Activated naive CD8-positive, alpha-beta T cell treated with anti-CD3 and anti-CD28 coated beads, Interleukin-2, amount 50 U/mL, for 16 hours (primary cell): ENCODE measurements at regions not wholly inside any gene's neighbourhood (a gene's known extent, or its start where the extent isn't known, plus 50 kb on each side); places are given as distances from the start of the nearest gene placed in this dataset.

Experiments
- DNase-seq: peaks from one replicate; pipeline ENCODE4 v3.0.0-alpha.2; 2020; ENCODE audit warnings: low read depth, low spot score

DNA sequence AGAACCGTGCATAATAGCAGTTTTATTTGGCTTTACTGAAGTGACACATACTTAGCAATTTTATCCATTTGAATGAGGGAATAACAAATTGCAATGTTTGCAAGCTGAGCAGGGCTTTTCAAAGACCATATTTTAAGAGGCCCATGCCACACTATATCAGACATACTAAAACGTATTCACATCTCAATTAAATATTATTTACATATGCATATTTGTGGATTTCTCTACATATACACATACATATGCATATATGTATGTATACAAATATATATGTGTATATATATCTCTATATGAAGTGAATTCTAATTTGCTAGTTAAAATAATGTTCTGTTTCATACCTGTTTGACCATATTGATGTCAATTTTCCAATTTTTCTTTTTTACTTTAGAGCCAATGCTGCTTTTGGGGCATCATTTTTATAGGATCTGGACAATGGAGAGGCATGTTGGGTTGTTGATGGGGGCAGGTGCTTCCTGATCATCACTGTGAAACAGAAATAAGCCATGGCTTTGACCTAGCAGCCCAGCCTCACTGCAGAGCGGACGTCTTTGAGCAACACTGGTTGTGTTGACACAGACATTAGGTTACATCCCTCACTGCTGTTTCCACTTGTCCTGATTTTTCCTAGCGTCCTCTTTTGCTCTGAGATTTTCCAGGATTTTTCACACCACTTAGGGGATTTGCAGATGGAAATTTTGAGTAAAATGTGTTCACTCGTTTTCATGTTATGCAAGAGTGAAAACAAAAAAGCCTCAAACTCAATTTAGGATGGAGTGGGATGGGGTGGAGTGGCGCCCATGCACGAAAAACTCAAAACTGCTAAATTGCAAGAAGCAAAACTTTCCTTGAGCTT lies 56.9 kb downstream of the RDH14 start:
- no peak for DNase-seq

DNA sequence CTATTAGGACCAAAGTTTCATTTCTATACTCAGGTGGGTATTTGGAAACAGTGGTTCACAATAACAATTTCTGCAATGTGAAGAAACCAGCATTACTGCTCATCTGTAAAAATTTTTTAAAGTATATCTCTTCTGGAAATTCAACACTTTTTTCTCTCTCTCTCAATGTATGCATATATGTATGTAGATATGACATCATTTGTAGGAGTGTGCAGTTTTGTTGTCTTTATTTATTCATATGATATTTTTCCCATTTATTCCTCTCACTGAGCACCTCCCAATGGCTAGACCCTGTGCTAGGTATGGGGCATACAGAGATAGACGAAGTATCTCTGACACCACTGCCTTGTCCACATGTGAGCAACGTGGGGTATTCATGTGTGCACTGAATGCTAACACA lies 58.3 kb downstream of the RDH14 start:
- no peak for DNase-seq

- DNase-seq: no peak
Measured at GRCh38 chr2:18501729-18502128, 58.7 kb downstream of the RDH14 start.

- DNase-seq: no peak
Measured at GRCh38 chr2:18501156-18501555, 59.3 kb downstream of the RDH14 start.

DNA sequence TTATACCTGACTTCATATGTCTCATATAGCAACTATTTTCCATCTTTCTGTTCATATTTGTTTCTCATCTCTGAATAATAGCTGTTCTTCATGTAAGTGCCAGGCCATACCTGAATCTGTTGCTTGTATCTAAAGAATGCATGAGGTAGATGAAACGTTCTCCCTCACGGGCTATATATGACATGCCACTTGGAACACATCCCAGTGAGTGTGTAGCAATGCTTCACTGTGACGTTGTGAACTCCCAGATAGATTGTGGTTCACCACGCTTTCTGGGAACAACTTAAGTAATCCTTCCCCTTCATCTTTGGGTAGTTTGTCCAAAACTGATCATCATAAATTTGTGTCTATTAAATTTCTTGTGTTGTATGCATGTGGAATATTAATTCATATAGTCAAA lies 60.1 kb downstream of the RDH14 start:
- no peak for DNase-seq

DNA sequence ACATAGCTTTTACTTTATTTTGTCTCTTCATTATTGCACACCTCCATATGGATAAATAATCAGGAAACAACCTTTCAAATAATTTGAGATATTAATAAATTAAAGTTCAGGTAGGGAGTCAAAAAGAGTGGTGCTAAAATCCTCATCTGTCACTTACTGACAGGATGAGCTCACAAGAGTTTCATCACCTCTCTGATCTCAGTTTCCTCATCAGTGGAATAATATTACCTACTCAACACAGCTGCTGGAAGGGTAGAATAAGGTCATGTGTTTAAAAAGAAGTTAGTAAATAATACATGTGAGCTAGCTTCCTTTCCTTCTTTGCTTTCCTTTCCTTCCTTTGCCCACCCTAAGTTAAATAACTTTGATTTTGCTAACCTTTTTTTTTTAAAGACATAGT lies 61.9 kb downstream of the RDH14 start:
- DNase-seq: no peak

- no peak for DNase-seq
Measured at GRCh38 chr2:18496516-18496915, 63.9 kb downstream of the RDH14 start.

DNA sequence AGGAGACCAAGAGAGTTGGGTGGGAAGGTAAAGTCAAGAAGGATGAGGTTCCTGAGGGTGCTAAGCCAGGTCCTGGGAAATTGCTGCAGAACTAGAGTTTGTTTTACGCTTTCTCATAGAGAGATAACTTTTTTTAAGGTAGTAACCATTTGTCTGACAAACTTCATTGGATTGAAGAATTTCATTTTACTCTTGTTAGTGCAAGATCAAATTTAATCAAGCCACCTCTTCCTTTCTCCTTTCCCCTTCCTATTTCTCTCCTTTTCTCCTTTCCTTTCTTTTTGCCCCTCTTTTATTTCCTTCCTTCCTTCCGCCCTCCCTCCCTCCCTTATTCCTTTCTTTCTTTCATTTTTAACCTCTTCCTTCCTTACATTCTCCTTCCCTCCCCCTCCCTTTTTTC lies 65.4 kb downstream of the RDH14 start:
- DNase-seq: no peak

DNA sequence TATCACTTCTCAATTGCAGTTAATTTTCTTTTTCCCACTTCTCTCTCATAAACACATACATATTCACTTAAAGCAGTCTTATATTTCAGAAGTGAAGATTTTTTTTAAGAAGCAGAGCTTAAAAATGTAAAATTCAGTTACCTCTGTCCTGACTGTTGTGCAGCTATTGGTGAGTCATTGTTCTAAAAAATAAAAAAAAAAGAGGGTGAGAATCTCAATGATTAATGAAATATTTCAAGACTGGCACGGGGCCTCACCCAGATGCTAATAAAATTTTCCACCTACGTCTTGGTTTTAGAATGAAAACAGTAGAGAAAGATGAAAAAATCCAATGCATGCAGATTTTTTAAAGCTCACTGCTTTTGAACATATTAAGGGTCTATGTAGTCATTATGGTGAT lies 67.7 kb downstream of the RDH14 start:
- no peak for DNase-seq

GRCh38 chr2:18491577-18491976 lies 68.9 kb downstream of the RDH14 start:
- no peak for DNase-seq

- DNase-seq: no peak
Measured at GRCh38 chr2:18490901-18491300, 69.6 kb downstream of the RDH14 start.

DNA sequence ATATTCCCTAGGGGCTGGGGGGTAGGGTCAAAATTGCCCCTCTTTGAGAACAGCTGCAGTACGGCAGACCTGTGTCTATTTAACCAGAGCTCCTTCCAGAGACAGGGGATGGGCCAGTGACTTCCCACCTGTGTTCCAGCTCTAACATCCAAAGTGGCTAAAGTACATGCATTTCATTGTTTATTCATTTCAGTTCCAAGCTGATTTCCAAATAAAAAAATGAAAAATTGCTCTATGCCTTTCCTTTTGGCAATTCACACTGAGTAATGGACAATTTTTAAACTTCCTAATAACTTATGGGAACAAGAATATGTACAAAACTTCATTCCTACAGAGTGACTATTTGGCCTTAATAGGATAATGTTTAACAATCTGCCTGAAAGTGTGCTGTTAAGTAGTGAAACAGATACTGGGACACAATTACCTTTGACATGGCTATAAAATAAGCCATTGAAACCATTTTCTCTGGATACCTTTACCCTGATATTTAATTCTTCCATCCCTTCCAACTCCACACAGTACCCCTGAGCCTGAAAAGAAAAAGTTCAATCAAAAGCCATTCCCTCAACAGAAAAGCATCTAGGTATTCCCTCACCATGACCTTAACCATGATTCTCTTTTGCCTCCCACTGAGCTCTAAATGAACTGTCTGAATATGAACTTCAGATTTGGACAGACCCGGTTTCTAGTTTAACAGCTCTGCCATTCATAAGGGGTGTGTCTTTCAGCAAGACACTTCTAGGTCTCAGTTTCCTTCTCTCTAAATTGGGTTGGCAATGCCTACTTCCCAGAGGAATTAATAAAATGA lies 73.1 kb downstream of the RDH14 start:
- no peak for DNase-seq

DNA sequence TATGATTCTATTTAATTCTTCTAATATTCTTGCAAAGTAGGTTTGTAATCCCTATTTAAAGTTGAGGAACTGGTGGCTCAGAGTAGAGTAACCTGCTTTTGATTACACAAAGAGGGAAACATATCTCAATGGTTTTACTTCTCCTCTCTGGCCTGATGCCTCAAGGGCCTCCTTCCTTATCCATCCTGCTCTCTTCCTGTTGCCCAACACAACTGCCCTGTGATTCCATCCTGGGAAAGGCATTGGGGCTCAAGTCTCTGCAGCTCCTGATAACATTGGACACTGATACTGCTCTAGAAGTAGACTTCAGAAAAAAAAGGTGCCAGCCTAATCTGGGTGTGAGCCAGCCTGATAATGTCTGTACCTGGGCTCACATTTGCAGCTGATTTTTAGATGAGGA lies 75.8 kb downstream of the RDH14 start:
- DNase-seq: no peak

GRCh38 chr2:18483896-18484295 lies 76.6 kb downstream of the RDH14 start:
- no peak for DNase-seq

DNA sequence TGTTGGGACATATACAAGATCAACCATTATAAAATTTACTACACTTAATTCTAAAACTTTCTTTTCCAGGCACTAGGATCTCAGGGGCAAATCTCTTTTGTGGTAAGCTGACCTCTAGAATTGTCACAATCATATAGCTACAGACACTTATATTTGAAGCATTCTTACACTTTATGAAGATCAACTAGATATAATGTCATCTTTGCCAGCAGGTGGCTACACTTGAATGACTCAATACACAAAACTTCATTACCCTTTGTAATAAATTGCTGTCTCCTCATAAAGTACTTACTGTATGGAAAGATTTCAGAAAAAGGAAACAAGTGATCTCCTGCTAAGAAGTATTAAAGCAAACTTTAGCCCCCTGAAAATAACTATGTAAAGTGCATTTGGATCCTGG lies 77.8 kb downstream of the RDH14 start:
- no peak for DNase-seq

- no peak for DNase-seq
Measured at GRCh38 chr2:18479947-18480369, 80.5 kb downstream of the RDH14 start.

DNA sequence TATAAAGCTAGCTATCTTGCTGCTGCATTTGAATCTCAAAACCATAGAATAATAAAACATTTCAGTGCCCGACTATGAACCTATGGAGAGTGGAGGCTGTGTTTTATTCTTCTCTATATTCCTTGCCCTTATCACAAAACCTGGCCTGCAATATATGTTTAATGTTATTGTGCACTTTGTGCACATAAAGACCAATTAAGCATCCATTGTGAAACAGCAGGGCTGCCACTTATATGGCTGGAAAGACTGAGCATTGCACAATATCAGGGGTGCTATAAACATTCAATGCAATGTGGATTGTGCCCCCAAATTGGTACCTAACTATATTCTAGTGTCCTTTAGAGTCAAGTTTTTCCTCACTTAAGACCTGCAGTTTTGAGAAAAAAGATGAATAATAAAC lies 83.2 kb downstream of the RDH14 start:
- no peak for DNase-seq

DNA sequence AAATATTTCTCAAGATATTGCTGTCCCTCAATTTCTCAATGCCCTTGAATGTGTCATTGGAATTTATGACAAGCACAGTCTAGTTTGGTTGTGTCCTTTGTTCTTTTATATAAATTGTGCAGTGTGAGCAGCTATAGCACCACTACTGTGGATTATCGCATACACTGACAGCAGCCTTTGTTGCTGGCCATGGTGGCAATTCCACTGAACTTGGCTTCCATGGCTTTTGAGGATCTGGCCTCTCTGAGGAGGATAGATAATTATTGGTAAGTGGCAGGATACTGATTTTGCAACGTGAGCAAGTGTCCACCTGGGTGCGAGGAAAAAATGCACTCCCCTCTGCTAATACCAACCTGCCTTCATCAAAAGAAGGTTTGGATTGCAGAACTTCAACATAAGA lies 84.0 kb downstream of the RDH14 start:
- no peak for DNase-seq

DNA sequence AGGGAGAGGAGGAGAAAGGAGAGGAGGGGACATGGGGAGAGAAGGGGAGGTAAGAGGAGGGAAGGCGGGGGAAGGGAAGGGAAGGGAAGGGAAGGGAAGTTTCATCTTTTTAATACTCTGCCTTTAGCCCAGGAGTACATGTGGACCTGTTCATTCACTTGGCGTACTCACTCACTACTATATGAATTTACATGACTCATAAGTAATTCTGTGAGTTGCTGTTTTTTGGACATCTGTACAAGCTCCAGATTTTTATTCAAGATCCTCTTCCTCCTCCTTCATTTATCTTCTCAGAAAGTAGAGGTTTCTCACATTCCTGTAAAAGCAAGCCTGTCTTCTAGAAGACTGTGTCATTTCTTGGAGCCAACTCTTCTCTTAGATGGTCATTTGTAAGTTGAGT lies 84.6 kb downstream of the RDH14 start:
- DNase-seq: no peak

GRCh38 chr2:18474700-18475099 lies 85.8 kb downstream of the RDH14 start:
- no peak for DNase-seq

DNA sequence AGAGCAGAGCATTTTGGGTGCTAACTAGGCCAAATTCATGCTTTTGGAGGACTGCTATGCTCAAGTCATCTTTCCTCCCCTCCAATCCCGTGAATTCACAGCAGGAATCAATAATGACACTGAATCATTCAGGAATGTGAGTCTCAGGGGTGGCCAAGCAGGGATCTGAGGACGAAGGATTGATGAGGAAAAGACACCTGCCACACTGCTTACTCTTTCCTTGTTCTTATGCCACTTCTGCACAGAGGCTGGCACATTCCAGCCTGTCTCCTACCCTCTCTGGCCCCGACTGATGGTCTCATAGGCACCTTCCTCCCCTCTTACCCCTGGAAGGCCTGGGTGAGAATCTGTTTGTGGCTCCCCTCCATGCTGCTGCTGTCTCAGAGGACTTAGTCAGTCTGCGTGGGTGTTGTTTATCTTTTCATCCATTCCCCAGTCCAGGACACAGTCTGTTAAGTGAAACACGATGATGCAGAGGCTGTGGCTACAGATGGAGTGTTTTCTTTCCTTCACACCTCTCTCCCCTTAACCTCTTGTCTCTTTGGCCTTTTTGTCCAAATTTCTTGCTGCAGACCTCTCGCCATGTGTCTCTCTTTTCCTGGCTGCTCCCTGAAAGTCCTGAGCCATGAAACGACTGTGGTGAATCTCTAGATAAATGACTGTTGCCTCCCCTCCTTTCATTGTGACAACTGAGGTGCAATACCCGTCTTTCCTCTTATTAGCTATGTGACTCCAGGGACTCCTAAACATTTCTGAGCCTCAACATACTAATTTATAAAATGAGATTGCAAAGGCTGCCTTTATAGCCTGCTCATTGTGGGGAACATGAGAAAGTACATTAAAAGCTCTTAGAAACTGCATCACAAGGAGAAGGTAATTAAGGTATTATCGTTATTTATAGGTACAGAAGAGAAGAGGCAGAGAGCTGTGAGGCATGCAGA lies 86.9 kb downstream of the RDH14 start:
- no peak for DNase-seq
